8988T (cell line): ENCODE measurements at regions not wholly inside any gene's neighbourhood (a gene's known extent, or its start where the extent isn't known, plus 50 kb on each side); places are given as distances from the start of the nearest gene placed in this dataset.

Experiments used
- DNase-seq: peaks from one replicate; pipeline ENCODE4 v3.0.0; 2011

DNA sequence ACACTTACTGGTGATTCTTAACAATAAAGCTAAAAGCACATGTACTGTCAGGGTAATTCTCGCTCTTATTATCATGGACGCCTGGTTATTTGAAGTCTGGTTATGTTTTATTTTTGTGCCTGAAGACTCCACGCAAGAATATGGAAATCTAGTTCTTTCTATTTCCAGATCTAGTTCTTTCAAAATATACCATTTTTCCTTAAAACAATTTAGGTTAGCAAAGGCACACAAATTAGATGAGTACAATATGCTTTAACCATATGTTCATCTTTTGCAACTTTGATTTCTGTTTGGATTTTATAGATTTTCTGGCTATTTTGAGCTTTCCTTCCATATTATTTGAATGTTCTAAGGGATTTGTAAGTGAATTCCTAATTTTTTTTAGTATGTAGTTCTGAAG, 1783.1 kb downstream of the PCDH7 start:
- DNase-seq: no peak

DNA sequence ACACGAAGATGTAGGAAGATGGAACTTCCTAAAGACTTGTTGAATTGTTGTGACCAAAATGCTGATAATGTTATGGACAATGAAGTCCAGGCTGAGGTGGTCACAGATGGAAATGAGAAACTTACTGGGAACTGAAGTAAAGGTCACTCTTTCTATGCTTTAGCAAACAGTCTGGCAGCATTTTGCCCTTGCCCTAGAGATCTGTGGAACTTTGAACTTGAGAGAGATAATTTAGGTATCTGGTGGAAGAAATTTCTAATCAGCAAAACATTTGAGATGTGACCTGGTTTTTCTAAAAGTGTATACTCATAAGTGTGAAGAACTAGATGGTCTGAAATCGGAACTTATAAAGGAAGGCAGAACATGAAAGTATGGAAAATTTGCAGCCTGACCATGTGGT, 1785.9 kb downstream of the PCDH7 start:
- no peak for DNase-seq

DNA sequence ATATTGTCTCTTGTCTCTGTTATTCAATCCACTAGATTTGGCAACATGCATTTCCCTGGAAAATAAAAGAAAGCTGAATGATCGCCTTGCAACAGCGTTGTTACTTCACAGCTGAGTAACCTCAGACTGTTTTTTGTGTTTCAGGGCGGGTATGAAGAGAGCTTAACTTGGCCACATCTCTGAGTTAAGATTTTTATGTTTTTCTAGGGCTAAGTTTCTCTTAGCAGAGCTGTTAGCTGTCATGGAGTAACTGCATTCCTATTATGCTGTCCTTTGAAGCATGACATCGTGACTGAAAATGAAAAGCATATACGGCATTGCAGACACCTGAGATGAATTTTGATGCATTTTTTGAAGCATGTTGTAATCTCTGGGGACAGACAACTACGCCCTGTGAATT, 1798.9 kb downstream of the PCDH7 start:
- no peak for DNase-seq

DNA sequence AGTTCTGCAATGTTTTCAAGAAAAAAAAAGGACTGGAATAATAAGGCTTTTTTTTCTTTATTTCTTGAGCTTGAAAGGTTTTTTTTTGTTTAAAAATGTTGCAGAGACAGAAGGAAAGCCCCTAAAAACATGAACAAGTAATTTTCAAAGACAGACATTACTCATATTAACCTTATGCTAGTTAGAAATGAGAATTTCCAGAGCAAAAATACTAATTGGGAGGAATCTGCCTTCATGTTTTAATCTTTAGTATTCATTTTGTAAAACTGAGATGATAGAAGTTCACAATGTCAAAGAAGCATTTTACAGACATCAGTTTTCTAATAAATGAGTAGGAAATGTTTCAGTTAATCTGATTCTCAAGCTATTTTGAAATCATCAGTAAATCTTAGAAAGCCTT, 1805.3 kb downstream of the PCDH7 start:
- no peak for DNase-seq

DNA sequence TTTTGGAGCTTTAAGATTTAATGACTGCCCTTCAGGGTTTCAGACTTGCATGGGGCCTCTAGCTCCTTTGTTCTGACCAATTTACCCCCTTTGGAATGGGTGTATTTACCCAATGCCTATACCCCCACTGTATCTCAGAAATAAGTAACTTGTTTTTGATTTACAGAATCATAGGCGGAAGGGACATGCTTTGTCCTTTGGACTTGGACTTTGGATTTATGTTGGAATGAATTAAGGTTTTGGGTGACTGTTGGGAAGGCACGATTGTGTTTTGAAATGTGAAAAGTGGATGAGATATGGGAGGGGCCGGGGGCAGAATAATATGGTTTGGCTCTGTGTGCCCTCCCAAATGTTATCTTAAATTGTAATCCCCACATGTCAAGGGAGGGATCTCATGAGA, 1824.7 kb downstream of the PCDH7 start:
- no peak for DNase-seq

DNA sequence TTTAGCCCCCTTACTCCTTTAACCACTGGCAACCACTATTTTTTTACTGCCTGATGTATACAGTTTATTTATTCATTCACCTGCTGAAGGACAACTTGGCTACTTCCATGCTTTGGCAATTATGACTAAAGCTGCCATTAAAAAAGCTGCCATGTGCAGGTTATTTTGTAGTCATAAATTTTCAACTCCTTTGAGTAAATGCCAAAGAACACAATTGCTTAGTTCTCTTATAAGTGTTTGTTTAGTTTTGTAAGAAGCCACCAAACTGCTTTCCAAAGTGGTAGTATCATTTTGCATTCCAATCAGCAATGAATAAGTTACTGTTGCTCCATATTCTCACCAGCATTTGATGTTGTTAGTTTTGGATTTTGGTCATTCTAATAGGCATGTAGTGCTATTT, 1831.8 kb downstream of the PCDH7 start:
- DNase-seq: no peak

DNA sequence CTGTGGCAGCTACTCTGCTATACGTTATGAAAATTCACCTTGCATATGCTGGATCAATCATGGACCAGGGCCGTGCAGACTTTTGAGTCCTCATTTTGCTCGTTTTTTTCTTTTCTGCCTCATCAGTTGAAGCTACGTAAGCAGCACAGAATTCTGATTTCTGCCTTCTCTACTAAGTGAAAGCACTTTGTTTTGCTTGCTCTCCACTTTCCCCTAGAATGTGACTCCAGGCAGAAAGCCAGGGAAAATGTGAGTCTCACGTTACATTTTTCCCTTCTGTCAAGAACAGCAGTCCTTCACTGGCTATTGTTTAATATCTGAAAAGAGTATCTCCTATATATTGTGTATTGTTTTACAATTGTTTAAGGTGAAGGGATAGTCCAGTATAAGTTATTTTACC, 1840.1 kb downstream of the PCDH7 start:
- DNase-seq: no peak

DNA sequence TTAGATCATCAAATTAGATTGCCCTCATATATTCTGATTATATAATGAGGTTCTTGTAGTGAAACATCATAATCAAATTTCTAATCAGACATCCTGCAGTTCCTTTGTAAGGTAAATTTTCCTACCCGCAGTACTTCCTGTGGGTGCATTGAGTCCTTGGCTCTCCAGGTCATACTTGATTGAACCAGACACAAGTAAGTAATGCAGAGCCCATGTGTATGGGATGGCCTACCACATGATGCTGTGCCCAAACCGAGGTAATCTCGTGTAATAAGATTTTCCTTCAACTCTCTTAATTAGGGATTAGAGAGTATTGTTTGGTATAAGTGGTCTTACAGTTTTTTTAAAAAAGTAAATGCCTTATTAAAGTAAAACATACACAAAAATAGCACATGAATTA, 1841.8 kb downstream of the PCDH7 start:
- no peak for DNase-seq

DNA sequence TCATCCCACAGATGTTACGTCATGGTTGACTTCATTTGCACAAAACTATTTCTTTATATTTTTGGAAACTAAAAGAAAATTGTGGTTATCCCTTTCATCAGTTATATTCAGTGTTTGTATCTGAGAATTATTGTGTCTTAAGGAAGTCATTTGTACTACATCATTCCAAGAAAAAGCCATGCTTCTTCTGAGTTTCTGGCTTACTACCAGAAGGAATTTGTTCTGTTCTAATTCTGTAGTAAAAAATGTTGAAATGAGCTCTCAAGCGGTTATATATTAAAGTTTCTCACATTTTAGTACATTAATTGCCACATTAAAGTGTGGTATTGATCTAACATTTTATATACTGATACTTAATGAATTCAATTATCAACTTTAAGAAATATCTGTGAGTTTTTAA, 1844.5 kb downstream of the PCDH7 start:
- DNase-seq: no peak

DNA sequence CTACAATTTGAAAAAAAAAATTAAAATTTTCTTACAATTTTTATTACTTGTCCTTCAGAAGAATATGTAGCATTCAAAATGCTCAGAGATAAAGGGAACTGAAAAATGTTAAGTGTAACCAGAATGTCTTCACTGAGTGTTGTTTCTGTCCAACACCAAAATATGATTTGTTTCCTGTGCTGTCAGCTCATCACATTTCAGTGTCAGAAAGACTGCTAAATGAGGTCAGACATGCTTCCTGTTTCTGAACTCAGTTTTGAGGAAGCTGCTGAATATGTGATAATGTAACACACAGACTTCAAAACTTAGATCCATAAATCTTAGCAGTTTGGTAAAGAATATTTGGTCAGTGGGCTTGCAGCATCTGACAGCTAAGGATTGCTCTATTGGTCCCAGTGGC, 1849.7 kb downstream of the PCDH7 start:
- DNase-seq: no peak

DNA sequence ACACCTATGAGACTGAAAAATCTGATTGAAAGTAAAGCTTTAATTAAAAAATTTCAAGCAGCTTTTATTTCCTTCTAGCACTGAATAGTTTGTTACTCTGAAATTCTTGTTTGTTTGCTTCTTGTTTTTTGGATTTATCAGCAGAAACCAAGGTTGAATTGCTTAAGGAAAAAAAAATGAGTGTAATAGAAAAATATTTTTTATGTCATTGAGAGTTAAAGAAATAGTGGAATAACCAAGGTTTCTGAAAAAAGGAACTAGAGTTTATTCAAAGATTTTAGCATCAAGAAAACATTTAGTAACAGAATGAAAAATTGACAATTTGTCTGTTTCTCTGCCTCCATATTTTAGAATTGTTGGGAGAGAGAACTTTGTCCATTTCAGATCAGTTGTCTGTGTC, 1852.2 kb downstream of the PCDH7 start:
- no peak for DNase-seq

DNA sequence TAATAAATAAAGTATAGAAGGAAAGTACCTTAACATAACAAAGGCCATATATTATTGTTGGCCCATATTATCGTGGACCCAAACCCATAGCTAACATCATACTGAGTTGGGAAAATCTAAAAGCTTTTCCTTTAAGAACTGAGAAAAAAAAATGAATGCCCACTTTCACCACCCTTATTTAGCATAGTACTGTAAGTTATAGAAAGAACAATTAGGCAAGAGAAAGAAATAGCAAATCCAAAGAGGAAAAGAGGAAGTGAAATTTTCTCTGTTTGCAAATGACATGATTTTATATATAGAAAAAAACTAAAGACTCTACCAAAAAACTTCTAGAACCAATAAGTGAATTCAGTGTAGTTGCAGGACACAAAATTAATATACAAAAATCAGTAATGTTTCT, 1854.6 kb downstream of the PCDH7 start:
- DNase-seq: no peak

DNA sequence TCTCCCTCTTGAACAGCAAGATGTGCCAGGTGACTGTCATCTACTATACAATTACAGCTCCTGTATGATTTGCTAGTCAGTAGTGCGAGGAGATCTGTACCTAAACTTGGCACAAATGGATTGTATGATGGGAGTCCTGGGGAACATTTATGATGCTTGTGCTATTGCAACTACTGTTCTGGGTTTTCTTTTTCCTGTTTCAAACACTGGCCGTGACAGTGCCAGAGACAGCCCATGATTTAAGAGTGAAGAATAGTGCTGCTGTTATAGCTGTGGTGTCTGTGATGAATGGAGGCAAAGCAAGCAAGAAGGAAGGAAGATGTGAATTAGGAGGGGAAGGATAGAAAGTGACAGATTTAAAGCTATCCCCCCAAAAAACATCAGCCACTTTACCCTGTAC, 1868.9 kb downstream of the PCDH7 start:
- DNase-seq: no peak

DNA sequence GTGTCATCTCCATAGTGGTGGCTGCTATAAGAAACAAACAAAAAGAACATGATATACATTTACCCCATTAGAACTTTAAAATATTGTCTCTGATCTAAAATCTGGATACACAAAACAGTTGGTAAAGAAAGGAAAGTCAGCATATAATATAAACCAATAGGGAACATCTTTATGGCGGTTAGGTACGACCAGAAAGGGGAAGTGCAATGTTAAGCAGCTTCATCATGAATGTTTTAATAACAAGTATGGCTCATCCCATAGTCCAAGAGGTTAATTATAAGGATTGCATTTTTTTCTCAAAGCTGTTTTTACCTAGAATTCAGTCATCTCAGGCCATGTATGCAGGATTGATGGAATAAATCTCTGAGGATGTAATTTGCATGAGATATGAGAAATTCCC, 1869.7 kb downstream of the PCDH7 start:
- DNase-seq: no peak

DNA sequence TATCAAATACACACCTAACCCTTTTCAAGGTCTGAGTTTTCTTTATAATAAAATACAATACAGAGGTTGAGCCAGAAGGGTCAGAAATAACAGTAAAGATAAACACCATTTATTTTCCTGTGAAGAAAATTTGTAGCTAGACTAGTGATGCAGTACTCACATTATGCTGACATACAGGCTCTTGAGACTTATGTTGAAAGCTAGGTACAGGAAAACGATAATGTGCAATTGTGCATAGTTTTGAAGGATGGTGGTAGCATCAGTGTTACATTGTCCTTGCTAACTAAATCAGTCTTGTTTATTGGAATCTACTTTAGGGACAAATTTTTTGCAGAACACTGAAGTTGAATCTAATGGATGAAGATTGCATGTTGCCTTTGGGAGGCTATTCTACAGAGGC, 1877.2 kb downstream of the PCDH7 start:
- no peak for DNase-seq

DNA sequence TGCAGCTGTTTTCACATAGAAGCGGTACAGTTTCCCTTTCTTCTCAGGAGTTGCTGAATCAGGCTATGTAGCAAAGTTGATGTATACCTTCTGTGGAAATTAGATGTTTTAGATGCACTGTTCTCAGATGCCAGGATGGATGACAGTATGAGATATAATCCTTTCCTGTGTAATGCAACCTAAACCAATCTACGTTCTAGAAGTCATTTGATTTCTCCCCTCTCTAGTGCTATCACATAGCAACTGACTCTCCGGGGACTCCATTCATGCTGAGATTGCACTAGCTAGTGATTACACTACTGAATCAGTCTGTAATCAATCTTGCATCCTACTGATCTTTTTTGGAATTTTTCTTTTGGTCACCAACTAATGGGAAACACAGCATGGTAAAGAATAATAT, 1881.7 kb downstream of the PCDH7 start:
- no peak for DNase-seq

DNA sequence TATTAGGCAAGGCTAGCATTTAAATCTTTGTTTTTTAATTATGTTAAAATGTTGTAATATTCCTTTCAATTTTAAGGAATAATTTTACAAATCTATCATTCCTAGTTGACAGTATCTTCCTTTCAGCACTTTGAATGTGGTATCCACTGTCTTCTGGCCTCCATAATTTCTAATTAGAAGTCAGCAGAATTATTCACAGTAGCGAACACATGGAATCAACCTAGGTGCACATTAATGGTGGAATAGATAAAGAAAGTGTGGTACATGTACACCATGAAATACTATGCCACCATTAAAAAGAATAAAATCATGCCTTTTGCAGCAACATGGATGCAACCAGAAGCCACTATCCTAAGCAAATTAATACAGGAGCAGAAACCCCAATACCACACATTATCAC, 1887.8 kb downstream of the PCDH7 start:
- DNase-seq: no peak

DNA sequence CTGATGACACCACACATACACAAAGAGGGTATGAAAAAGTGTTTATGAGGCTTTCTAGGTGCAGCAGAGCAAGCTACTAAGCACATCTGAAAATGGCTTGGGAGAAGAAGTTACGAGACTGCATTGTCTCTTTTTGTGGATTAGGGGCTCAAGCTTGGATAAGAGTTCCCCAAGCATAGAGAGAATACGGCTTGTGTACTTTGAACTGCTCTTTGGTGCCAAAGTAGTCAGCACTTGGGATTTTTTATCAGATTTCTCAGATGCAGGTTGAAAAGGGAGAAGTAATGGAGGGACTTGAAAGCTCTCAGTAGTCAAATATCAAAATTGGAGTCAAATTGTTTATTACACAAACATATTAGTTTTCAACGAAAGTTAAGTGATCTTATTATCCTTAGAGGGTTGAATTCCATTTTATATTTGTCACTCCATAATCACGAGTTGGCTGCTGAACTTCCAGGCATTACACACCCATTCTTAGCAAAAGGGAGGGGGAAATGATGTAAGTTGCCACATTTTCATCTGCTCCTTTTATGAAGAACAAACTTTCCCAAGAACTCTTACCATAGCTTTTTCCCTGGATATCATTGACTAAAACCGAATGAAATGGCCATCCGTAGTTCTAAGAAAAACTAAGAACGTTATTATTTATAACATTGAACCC, 1904.9 kb downstream of the PCDH7 start:
- no peak for DNase-seq

DNA sequence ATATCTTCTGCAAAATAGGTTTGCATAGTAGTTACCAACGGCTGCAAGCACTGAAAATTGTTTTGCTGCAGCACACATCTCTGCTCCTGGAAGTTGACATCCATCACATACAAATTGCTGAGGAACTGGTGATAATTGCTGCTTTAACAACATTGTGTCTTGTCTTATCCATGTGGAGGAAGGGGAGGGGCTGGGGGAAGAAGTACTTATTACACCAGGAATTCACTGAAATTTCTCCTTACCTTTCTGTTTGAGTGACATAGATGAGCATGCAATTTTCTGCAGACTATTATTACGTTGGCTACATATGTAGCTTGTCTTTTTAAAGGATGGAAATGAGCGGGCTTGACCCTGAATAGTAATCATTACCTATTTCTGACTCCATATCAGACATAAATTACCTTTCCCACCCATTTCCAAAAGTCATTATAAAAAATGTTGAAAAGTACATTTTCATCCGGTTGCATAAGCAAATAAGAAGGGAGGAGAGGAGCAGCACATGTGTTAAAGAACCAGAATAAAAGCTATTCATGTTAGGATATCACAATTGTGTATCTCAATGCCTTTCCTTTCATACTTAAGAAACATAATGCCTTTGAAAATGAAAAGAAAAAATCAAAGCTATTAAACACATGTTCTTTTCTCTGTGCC, 1905.6 kb downstream of the PCDH7 start:
- no peak for DNase-seq

DNA sequence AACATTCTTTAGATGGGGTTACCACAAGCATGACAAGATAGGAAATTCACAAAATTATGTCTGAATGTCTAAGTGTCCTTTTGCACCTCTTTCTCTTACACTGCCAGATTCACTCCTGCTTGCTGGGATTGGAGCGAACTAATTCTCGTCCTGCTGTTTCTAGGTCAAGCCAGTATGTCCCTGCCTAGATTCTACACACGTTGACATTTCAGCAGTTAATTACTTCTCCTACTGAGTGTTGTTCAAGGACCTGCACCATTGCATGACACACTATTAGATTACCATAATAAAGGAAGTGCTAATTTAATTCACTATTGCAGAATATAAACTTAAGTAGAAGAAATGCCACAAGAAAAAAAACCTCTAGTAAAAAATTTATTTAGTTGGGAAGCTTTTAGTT, 1911.7 kb downstream of the PCDH7 start:
- no peak for DNase-seq

DNA sequence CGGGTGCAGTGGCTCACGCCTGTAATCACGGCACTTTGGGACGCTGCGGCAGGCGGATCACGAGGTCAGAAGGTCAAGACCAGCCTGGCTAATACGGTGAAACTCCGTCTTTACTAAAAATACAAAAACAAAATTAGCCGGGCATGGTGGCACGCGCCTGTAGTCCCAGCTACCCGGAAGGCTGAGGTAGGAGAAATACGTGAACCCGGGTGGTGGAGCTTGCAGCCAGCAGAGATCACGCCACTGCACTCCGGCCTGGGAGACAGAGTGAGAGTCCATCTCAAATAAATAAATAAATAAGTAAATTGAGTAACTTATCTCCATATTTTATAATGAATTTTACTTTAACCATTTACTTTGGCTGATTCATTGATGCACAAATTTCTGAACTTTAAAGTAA, 1913.3 kb downstream of the PCDH7 start:
- no peak for DNase-seq

DNA sequence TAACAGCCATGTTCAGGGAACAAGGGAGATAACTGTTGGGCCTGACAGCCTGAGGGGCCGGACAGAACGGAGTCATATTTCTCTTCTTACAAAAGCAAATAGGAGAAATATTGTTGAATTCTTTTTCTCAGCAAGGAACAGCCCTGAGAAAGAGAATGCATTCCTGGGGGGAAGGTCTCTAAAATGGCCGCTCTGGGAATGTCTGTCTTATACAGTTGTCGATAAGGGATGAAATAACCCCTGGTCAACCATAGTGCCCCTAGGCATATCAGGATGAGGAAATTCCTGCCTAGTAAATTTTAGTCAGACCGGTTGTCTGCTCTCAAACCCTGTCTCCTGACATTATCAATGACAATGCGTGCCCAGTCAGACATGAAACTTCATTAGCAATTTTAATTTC, 1925.5 kb downstream of the PCDH7 start:
- no peak for DNase-seq

DNA sequence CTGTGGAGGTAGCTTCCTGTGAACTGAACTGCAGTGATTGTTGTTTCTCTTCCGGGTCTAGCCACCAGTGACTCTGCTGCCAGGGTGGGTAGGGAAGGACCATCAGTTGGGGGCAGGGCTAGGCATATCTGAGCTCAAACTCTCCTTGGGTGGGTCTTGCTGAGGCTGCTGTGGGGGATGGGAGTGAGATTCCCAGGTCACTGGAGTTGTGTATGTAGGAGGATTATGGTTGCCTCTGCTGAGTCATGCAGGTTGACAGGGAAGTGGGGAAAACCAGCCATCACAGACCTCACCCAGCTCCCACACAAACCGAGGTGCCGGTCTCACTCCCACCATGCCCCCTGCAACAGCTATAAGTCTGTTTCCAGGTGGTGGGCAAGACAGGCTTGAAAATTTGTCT, 1937.8 kb downstream of the PCDH7 start:
- no peak for DNase-seq

DNA sequence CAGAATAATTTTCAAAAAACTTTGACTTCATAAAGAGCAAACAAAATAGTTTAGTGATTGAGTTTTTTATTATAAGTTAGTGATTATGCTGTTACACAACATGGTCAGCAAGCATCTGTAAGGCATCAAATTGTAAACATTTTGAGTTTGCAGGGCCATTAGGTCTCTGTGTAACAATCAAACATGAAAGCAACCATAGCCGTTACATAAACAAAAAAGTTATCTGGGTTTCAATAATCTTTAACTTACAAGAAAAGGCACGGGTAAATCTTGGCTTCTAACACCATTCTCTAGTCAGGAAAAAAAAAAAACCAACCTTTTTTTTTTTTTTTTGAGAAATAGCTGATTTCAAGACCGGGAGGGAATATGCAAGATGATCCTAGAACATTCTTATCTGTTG, 1941.1 kb downstream of the PCDH7 start:
- DNase-seq: no peak

DNA sequence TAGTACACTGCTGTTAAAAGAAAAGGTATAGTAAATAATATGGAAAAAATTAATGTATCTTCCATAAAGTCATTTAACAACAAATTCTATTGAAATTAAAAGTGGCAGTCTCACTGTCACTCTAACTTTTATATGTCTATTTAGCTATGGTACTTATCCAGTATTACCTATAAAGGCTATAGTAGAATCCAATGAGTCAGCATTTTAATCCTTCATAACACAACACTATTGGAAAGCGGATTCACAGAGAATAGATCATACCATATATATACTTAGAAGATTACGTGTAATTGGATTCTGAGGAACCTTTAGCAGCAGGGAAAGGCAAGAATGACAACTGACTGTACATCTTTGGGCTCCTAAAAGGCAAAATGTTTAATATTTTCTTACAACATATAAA, 1942.6 kb downstream of the PCDH7 start:
- DNase-seq: no peak
